ENCODE measurements at regions not wholly inside any gene's neighbourhood (a gene's known extent, or its start where the extent isn't known, plus 50 kb on each side); places are given as distances from the start of the nearest gene placed in this dataset.

DNA sequence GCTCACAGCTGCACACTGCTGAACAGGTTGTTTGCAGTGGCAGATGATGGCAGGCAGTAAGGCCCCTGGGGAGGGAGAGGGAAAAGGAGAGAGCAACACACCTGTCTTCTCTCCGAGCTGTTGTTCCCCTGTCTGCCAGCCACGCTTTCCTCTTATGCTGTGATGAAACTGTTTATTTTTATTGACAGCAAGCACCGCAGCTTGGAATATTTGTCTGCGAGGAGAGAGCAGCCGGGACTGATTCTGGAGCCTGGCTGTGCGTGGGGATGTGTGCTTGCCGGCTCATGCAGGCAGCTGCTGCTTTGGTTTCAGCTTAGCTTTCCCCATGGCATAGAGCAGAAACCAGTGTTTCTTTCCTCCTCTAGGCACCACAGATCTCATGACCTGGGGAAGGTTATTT lies 58.7 kb upstream of the KCNA5 start:
- TF ChIP-seq RAD21 (IDR thresholded peaks at IDR 0.05; ENCODE audit: low read depth) (no peak), TCF12 (IDR thresholded peaks at IDR 0.05; ENCODE audit: low read depth) (no peak), EP300 (IDR thresholded peaks at IDR 0.05; ENCODE audit: borderline replicate concordance) (no peak), EGR1 (IDR thresholded peaks at IDR 0.05) (no peak), TEAD4 (IDR thresholded peaks at IDR 0.05) (no peak), TAF1 (IDR thresholded peaks at IDR 0.05; ENCODE audit: low read depth) (no peak), CREB1 (IDR thresholded peaks at IDR 0.05; ENCODE audit: low read depth) (no peak), FOXM1 (IDR thresholded peaks at IDR 0.05; ENCODE audit: borderline replicate concordance, low read depth) (no peak)
- TF ChIP-seq, protein P1, sequence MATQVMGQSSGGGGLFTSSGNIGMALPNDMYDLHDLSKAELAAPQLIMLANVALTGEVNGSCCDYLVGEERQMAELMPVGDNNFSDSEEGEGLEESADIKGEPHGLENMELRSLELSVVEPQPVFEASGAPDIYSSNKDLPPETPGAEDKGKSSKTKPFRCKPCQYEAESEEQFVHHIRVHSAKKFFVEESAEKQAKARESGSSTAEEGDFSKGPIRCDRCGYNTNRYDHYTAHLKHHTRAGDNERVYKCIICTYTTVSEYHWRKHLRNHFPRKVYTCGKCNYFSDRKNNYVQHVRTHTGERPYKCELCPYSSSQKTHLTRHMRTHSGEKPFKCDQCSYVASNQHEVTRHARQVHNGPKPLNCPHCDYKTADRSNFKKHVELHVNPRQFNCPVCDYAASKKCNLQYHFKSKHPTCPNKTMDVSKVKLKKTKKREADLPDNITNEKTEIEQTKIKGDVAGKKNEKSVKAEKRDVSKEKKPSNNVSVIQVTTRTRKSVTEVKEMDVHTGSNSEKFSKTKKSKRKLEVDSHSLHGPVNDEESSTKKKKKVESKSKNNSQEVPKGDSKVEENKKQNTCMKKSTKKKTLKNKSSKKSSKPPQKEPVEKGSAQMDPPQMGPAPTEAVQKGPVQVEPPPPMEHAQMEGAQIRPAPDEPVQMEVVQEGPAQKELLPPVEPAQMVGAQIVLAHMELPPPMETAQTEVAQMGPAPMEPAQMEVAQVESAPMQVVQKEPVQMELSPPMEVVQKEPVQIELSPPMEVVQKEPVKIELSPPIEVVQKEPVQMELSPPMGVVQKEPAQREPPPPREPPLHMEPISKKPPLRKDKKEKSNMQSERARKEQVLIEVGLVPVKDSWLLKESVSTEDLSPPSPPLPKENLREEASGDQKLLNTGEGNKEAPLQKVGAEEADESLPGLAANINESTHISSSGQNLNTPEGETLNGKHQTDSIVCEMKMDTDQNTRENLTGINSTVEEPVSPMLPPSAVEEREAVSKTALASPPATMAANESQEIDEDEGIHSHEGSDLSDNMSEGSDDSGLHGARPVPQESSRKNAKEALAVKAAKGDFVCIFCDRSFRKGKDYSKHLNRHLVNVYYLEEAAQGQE (IDR thresholded peaks at IDR 0.05; ENCODE audit: low read depth), result no peak
- TF ChIP-seq, protein P2, sequence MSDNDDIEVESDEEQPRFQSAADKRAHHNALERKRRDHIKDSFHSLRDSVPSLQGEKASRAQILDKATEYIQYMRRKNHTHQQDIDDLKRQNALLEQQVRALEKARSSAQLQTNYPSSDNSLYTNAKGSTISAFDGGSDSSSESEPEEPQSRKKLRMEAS (IDR thresholded peaks at IDR 0.05), result no peak
